ENCODE measurements at regions not wholly inside any gene's neighbourhood (a gene's known extent, or its start where the extent isn't known, plus 50 kb on each side); places are given as distances from the start of the nearest gene placed in this dataset.

GRCh38 chr9:80550181-80550580, 978.4 kb downstream of the TLE4 start:
- DNase-seq (ENCODE audit: low read depth), result no peak
- no peak overlapping the region for H3K4me3 ChIP-seq (ENCODE audit: low read depth, low read length)
- TF ChIP-seq CTCF (IDR thresholded peaks at IDR 0.05; ENCODE audit: low read depth, low read length, missing control alignments), result no peak

GRCh38 chr9:80547613-80548012, 975.8 kb downstream of the TLE4 start:
- TF ChIP-seq CTCF (IDR thresholded peaks at IDR 0.05; ENCODE audit: low read depth, low read length, missing control alignments), result no peak
- DNase-seq (ENCODE audit: low read depth), result no peak
- no peak overlapping the region for H3K4me3 ChIP-seq (ENCODE audit: low read depth, low read length)

GRCh38 chr9:80540387-80540786, 968.6 kb downstream of the TLE4 start:
- TF ChIP-seq CTCF (IDR thresholded peaks at IDR 0.05; ENCODE audit: low read depth, low read length, missing control alignments), result no peak
- no peak for DNase-seq (ENCODE audit: low read depth)
- no peak overlapping the region for H3K4me3 ChIP-seq (ENCODE audit: low read depth, low read length)

- no peak for TF ChIP-seq CTCF (IDR thresholded peaks at IDR 0.05; ENCODE audit: low read depth, low read length, missing control alignments)
- no peak overlapping the region for H3K4me3 ChIP-seq (ENCODE audit: low read depth, low read length)
- DNase-seq (ENCODE audit: low read depth), result no peak
Observed at GRCh38 chr9:80538976-80539375, 967.2 kb downstream of the TLE4 start.

GRCh38 chr9:80522465-80522864, 950.7 kb downstream of the TLE4 start:
- DNase-seq (ENCODE audit: low read depth), result no peak
- H3K4me3 ChIP-seq (ENCODE audit: low read depth, low read length), result no peak overlapping the region
- no peak for TF ChIP-seq CTCF (IDR thresholded peaks at IDR 0.05; ENCODE audit: low read depth, low read length, missing control alignments)

GRCh38 chr9:80521151-80521550, 949.4 kb downstream of the TLE4 start:
- DNase-seq (ENCODE audit: low read depth), result no peak
- no peak overlapping the region for H3K4me3 ChIP-seq (ENCODE audit: low read depth, low read length)
- no peak for TF ChIP-seq CTCF (IDR thresholded peaks at IDR 0.05; ENCODE audit: low read depth, low read length, missing control alignments)

GRCh38 chr9:80520231-80520630, 948.5 kb downstream of the TLE4 start:
- no peak overlapping the region for H3K4me3 ChIP-seq (ENCODE audit: low read depth, low read length)
- TF ChIP-seq CTCF (IDR thresholded peaks at IDR 0.05; ENCODE audit: low read depth, low read length, missing control alignments), result no peak
- DNase-seq (ENCODE audit: low read depth), result no peak
